GM12878 (cell line): ENCODE measurements at regions not wholly inside any gene's neighbourhood (a gene's known extent, or its start where the extent isn't known, plus 50 kb on each side); places are given as distances from the start of the nearest gene placed in this dataset.

ENCODE experiments used
- ATAC-seq: fragments of 200-7000 bp; cut with Tn5 transposase; 3 replicates; pipeline ENCODE4 v1.9.1; 2020; ENCODE audit warnings: mild to moderate bottlenecking, moderate library complexity
- BruUV-seq: library from RNA; stranded (reverse); fragments of 400-500 nt; replicated peaks from 2 replicates; lab custom pipeline; 2021; lab: Mats Ljungman, UMichigan
- CTCF ChIA-PET: fragments of 300-600 bp; sonication (Branson Sonifier 250); formaldehyde crosslinking; extraction: SDS; loops from one replicate; lab custom pipeline; 2021; ENCODE audit warnings: inconsistent platforms; lab: Yijun Ruan, JAX
- POLR2A ChIA-PET: fragments of 350-600 bp; formaldehyde crosslinking; extraction: SDS; loops from one replicate; lab custom pipeline; 2021; ENCODE audit warnings: inconsistent platforms; lab: Charles Lee
- RAD21 ChIA-PET: fragments of 300-600 bp; sonication (Branson Sonifier 250); formaldehyde crosslinking; loops from one replicate; lab custom pipeline; 2023; ENCODE audit warnings: antibody characterized with exemption; ENCODE audit not compliant: unreplicated experiment; lab: Charles Lee
- SMC1A ChIA-PET: fragments of 300-600 bp; sonication (Branson Sonifier 250); formaldehyde crosslinking; loops from one replicate; lab custom pipeline; 2023; ENCODE audit not compliant: unreplicated experiment, uncharacterized antibody; lab: Charles Lee
- DNase-seq: peaks from one replicate; pipeline ENCODE4 v3.0.0-alpha.2; 2011; ENCODE audit warnings: low read depth, low spot score
- FAIRE-seq: peaks from 3 replicates; lab custom pipeline; 2011; peaks lifted over from hg19 to GRCh38; lab: Jason Lieb, UNC
- H2AFZ ChIP-seq: 2 replicates; pipeline ENCODE4 v1.6.0; 2011; ENCODE audit warnings: low read depth, low read length, control low read depth; ENCODE audit not compliant: control insufficient read depth
- H3K27ac ChIP-seq: 2 replicates; pipeline ENCODE4 v1.5.1; 2011; ENCODE audit warnings: control low read depth; ENCODE audit not compliant: control insufficient read depth, insufficient read depth
- H3K27me3 ChIP-seq, 2 experiments: replicated peaks in 1 of 2; 2 replicates each; pipeline versions ENCODE4 v1.6.0 to v1.6.1; 2011; ENCODE audit warnings: low read length in 1 of 2; ENCODE audit not compliant: control insufficient read depth in 2 of 2, insufficient read depth in 2 of 2
- H3K36me3 ChIP-seq, 2 experiments: 2 replicates each; pipeline ENCODE4 v1.5.1; 2011; ENCODE audit warnings: low read length in 1 of 2; ENCODE audit not compliant: control insufficient read depth in 2 of 2, insufficient read depth in 2 of 2
- H3K4me1 ChIP-seq: 2 replicates; pipeline ENCODE4 v1.6.1; 2011; ENCODE audit warnings: mild to moderate bottlenecking, low read length, moderate library complexity, mixed read lengths; ENCODE audit not compliant: control insufficient read depth, insufficient read depth
- H3K4me2 ChIP-seq: 2 replicates; pipeline ENCODE4 v1.6.0; 2011; ENCODE audit warnings: control low read depth; ENCODE audit not compliant: control insufficient read depth, insufficient read depth
- H3K4me3 ChIP-seq: fragments of 200-600 bp; sonication (generic); 2 replicates; pipeline ENCODE4 v1.5.1; 2016
- H3K79me2 ChIP-seq: 2 replicates; pipeline ENCODE4 v1.6.0; 2011; ENCODE audit warnings: low read length; ENCODE audit not compliant: control insufficient read depth, insufficient read depth
- H3K9ac ChIP-seq: 2 replicates; pipeline ENCODE4 v1.8.0; 2011; ENCODE audit warnings: low read length, control low read depth, mixed read lengths; ENCODE audit not compliant: control insufficient read depth, insufficient read depth
- H3K9me3 ChIP-seq: replicated peaks from 3 replicates; pipeline ENCODE4 v1.5.1; 2011; ENCODE audit warnings: mild to moderate bottlenecking, low read length; ENCODE audit not compliant: control insufficient read depth, insufficient read depth
- H4K20me1 ChIP-seq: 2 replicates; pipeline ENCODE4 v1.6.0; 2011; ENCODE audit not compliant: control insufficient read depth, insufficient read depth
- BCL11A ChIP-seq: IDR thresholded peaks from 2 replicates; pipeline ENCODE4 v1.6.1; 2011; ENCODE audit warnings: low read depth, low read length
- BHLHE40 ChIP-seq, 2 experiments: fragments of 450-650 bp in 1 of 2; IDR thresholded peaks; 2 replicates each; pipeline ENCODE4 v1.6.1; 2011 to 2017; ENCODE audit warnings: low read depth in 2 of 2, borderline replicate concordance in 1 of 2, improper control_type of control experiment in 1 of 2, low read length in 1 of 2, mild to moderate bottlenecking in 1 of 2
- ELK1 ChIP-seq: IDR thresholded peaks from 2 replicates; pipeline ENCODE4 v1.6.1; 2012; ENCODE audit warnings: low read depth, low read length, improper control_type of control experiment
- FOXM1 ChIP-seq: IDR thresholded peaks from 2 replicates; pipeline ENCODE4 v1.6.1; 2012; ENCODE audit warnings: low read depth, mild to moderate bottlenecking, inconsistent platforms, low read length, moderate library complexity
- HDGF ChIP-seq: fragments of 450-650 bp; IDR thresholded peaks from 2 replicates; pipeline ENCODE4 v1.6.1; 2016; ENCODE audit warnings: antibody characterized with exemption
- HSF1 ChIP-seq: fragments of 150-350 bp; IDR thresholded peaks from 2 replicates; pipeline ENCODE4 v1.6.1; 2014; ENCODE audit warnings: mild to moderate bottlenecking, low read depth, low read length
- IKZF2 ChIP-seq, 2 experiments: fragments of 450-650 bp; IDR thresholded peaks; 2 replicates each; pipeline ENCODE4 v1.6.1; 2017; ENCODE audit warnings: mild to moderate bottlenecking in 2 of 2, moderate library complexity in 2 of 2
- NFIC ChIP-seq: IDR thresholded peaks from 2 replicates; pipeline ENCODE4 v1.6.1; 2012; ENCODE audit warnings: low read depth, mild to moderate bottlenecking, inconsistent platforms, low read length, moderate library complexity
- RAD21 ChIP-seq: IDR thresholded peaks from 2 replicates; pipeline ENCODE4 v1.6.1; 2011; ENCODE audit warnings: mild to moderate bottlenecking, low read depth, low read length, moderate library complexity; ENCODE audit not compliant: insufficient read depth
- SIX5 ChIP-seq: IDR thresholded peaks from 2 replicates; pipeline ENCODE4 v1.6.1; 2011; ENCODE audit warnings: mild to moderate bottlenecking, low read depth, low read length, moderate library complexity; ENCODE audit not compliant: severe bottlenecking
- SMARCA5 ChIP-seq: fragments of 450-650 bp; IDR thresholded peaks from 2 replicates; pipeline ENCODE4 v1.6.1; 2017; ENCODE audit warnings: mild to moderate bottlenecking
- STAT3 ChIP-seq: IDR thresholded peaks from 2 replicates; pipeline ENCODE4 v1.6.1; 2011; ENCODE audit warnings: low read depth, low read length, improper control_type of control experiment
- TARDBP ChIP-seq: IDR thresholded peaks from 2 replicates; pipeline ENCODE4 v1.6.1; 2016; ENCODE audit warnings: borderline replicate concordance
- USF2 ChIP-seq: IDR thresholded peaks from 2 replicates; pipeline ENCODE4 v1.6.1; 2011; ENCODE audit warnings: low read depth, low read length, improper control_type of control experiment, borderline replicate concordance
- ZBTB33 ChIP-seq: fragments of 450-650 bp; IDR thresholded peaks from 2 replicates; pipeline ENCODE4 v1.6.1; 2017; ENCODE audit warnings: mild to moderate bottlenecking
- ZNF384 ChIP-seq: IDR thresholded peaks from 2 replicates; pipeline ENCODE4 v1.6.1; 2012; ENCODE audit warnings: low read depth, mild to moderate bottlenecking, low read length, improper control_type of control experiment, borderline replicate concordance
- ZNF622 ChIP-seq: fragments of 450-650 bp; IDR thresholded peaks from 2 replicates; pipeline ENCODE4 v1.6.1; 2017; ENCODE audit warnings: mild to moderate bottlenecking, inconsistent platforms
- WGBS: methylation state at CpG from one replicate; pipeline ENCODE4 v1.1.6; 2016; ENCODE audit warnings: low lambda C conversion rate; ENCODE audit not compliant: insufficient replicate concordance, insufficient coverage; ENCODE audit errors: missing lambda C conversion rate; 5-methylcytosine and 5-hydroxymethylcytosine counted together
- in situ Hi-C: fragments of 300-500 bp; cut with MboI; formaldehyde crosslinking; loops from 9 replicates; pipeline ENCODE4 v1.14.3; 2018; ENCODE audit warnings: mixed read lengths
- intact Hi-C: fragments of 100-400 bp; cut with micrococcal nuclease; formaldehyde crosslinking; loops from one replicate; pipeline ENCODE4 v1.14.2; 2022; ENCODE audit not compliant: unreplicated experiment

- ChIA-PET POLR2A (no interaction called here), RAD21 (no interaction called here), SMC1A (interaction anchor here (1.4 kb wide), 1 partner anchor 18 kb away, joined by 3 read pairs; no protein-coding TSS in a partner anchor), CTCF (interaction anchor here (1.7 kb wide), 1 partner anchor 116 kb away, joined by 4 read pairs; no protein-coding TSS in a partner anchor)
- no peaks in the 10 kb centered on the region for H3K4me1 ChIP-seq
- no peaks in the 10 kb centered on the region for H3K79me2 ChIP-seq
- no peak overlapping the region for H3K9ac ChIP-seq
- in situ Hi-C loops (no loop called here), intact Hi-C loops (no loop called here)
- WGBS = 42% methylated on average over 3 of the region's 3 CpGs
- FAIRE-seq (no peak), DNase-seq (no peak), ATAC-seq (no peak)
- no peaks in the 10 kb centered on the region for H3K36me3 ChIP-seq
- H3K9me3 ChIP-seq = no peaks in the 10 kb centered on the region
- H3K4me2 ChIP-seq = no peak overlapping the region
- H3K27me3 ChIP-seq = no peaks in the 10 kb centered on the region
- H4K20me1 ChIP-seq = no peaks in the 10 kb centered on the region
- no peak overlapping the region for H3K27ac ChIP-seq
- BruUV-seq = no TSS peak
- H3K4me3 ChIP-seq = no peak overlapping the region
- H2AFZ ChIP-seq = no peak overlapping the region
- TF ChIP-seq TARDBP (no peak), ZNF384 (no peak), BHLHE40 (IDR thresholded peaks at IDR 0.05; ENCODE audit: borderline replicate concordance in 1 of 2, low read depth in 2 of 2, low read length in 1 of 2) (no peak), FOXM1 (no peak), USF2 (no peak), SMARCA5 (no peak), ZNF622 (no peak), HDGF (no peak), ELK1 (no peak), RAD21 (no peak), HSF1 (no peak), STAT3 (no peak), ZBTB33 (no peak), NFIC (no peak), BCL11A (no peak), SIX5 (no peak), IKZF2 (IDR thresholded peaks at IDR 0.05) (no peak)
These were observed 102.6 kb downstream of the TMEM100 start for GRCh38 chr17:55620023-55620422.
